ENCODE measurements at regions not wholly inside any gene's neighbourhood (a gene's known extent, or its start where the extent isn't known, plus 50 kb on each side); places are given as distances from the start of the nearest gene placed in this dataset.

- TF ChIP-seq CTCF (conservative IDR thresholded peaks at IDR 0.05; ENCODE audit: low read depth, low read length) (no peak), EZH2 (IDR thresholded peaks at IDR 0.05; ENCODE audit: borderline replicate concordance, low read depth, low read length, poor library complexity, severe bottlenecking) (no peak)
These were observed 94.3 kb upstream of the ITGB1 start for GRCh38 chr10:33052263-33052875.
